Activated naive CD4-positive, alpha-beta T cell (primary cell): ENCODE measurements at regions not wholly inside any gene's neighbourhood (a gene's known extent, or its start where the extent isn't known, plus 50 kb on each side); places are given as distances from the start of the nearest gene placed in this dataset.

Experiments
- DNase-seq, 4 experiments: peaks; one replicate each; lab custom pipeline; 2025; lab: John Stamatoyannopoulos, UW

- DNase-seq, result no peak
Measured at GRCh38 chr2:193738892-193739291, 1544.2 kb upstream of the TMEFF2 start.

GRCh38 chr2:193712912-193713311 is 1518.2 kb upstream of the TMEFF2 start:
- DNase-seq, result no peak

- DNase-seq, result no peak
Measured at GRCh38 chr2:193703411-193703810, 1508.7 kb upstream of the TMEFF2 start.

GRCh38 chr2:193701484-193701883 is 1506.8 kb upstream of the TMEFF2 start:
- DNase-seq, result no peak

- no peak for DNase-seq
Measured at GRCh38 chr2:193695367-193695766, 1500.6 kb upstream of the TMEFF2 start.

GRCh38 chr2:193693758-193694157 is 1499.0 kb upstream of the TMEFF2 start:
- no peak for DNase-seq

- no peak for DNase-seq
Measured at GRCh38 chr2:193690572-193690971, 1495.8 kb upstream of the TMEFF2 start.

- no peak for DNase-seq
Measured at GRCh38 chr2:193687195-193687594, 1492.5 kb upstream of the TMEFF2 start.

GRCh38 chr2:193679847-193680246 is 1485.1 kb upstream of the TMEFF2 start:
- DNase-seq, result no peak

- DNase-seq, result no peak
Measured at GRCh38 chr2:193670478-193670877, 1475.7 kb upstream of the TMEFF2 start.

GRCh38 chr2:193668557-193669323 is 1474.0 kb upstream of the TMEFF2 start:
- DNase-seq, result no peak

- DNase-seq, result no peak
Measured at GRCh38 chr2:193627927-193628272, 1433.2 kb upstream of the TMEFF2 start.

GRCh38 chr2:193627187-193627926 is 1432.6 kb upstream of the TMEFF2 start:
- DNase-seq, result no peak

GRCh38 chr2:193608451-193608850 is 1413.7 kb upstream of the TMEFF2 start:
- no peak for DNase-seq

- no peak for DNase-seq
Measured at GRCh38 chr2:193590831-193591230, 1396.1 kb upstream of the TMEFF2 start.

- no peak for DNase-seq
Measured at GRCh38 chr2:193584522-193584938, 1389.8 kb upstream of the TMEFF2 start.

- DNase-seq, result no peak
Measured at GRCh38 chr2:193583638-193584400, 1389.1 kb upstream of the TMEFF2 start.

- DNase-seq, result no peak
Measured at GRCh38 chr2:193581807-193582206, 1387.1 kb upstream of the TMEFF2 start.

GRCh38 chr2:193580176-193580950 is 1385.6 kb upstream of the TMEFF2 start:
- no peak for DNase-seq

- DNase-seq, result no peak
Measured at GRCh38 chr2:193566886-193567285, 1372.2 kb upstream of the TMEFF2 start.

- DNase-seq, result no peak
Measured at GRCh38 chr2:193566276-193566675, 1371.5 kb upstream of the TMEFF2 start.

- DNase-seq, result no peak
Measured at GRCh38 chr2:193562031-193562430, 1367.3 kb upstream of the TMEFF2 start.
